Vagina (tissue), 2 donors: ENCODE measurements at regions not wholly inside any gene's neighbourhood (a gene's known extent, or its start where the extent isn't known, plus 50 kb on each side); places are given as distances from the start of the nearest gene placed in this dataset.

Source experiments
- DNase-seq, 2 donors: peaks; one replicate each; pipeline ENCODE4 v3.0.0-alpha.2; 2017; ENCODE audit errors: extremely low spot score in 2 of 2
- H3K27ac ChIP-seq: fragments of 200-600 bp; sonication (generic); one replicate; pipeline ENCODE4 v1.5.1; 2019
- H3K27me3 ChIP-seq: fragments of 200-600 bp; sonication (generic); one replicate; pipeline ENCODE4 v1.5.1; 2019
- H3K36me3 ChIP-seq, 2 donors: fragments of 200-600 bp; sonication (generic); one replicate each; pipeline ENCODE4 v1.5.1; 2017 to 2019
- H3K4me1 ChIP-seq: fragments of 200-600 bp; sonication (generic); one replicate; pipeline ENCODE4 v1.5.1; 2019
- H3K4me3 ChIP-seq, 2 donors: fragments of 200-600 bp; sonication (generic); 1 replicate in 1 of 2; 2 replicates in 1 of 2; pipeline ENCODE4 v1.5.1; 2016 to 2019
- H3K9me3 ChIP-seq: fragments of 200-600 bp; sonication (generic); one replicate; pipeline ENCODE4 v1.5.1; 2019
- POLR2A ChIP-seq, 2 donors: fragments of 450-650 bp; IDR thresholded peaks; one replicate each; pipeline ENCODE4 v1.6.1; 2017; ENCODE audit warnings: antibody characterized with exemption in 2 of 2, mild to moderate bottlenecking in 2 of 2, moderate library complexity in 2 of 2
- POLR2AphosphoS5 ChIP-seq, 2 donors: sonication (generic); formaldehyde crosslinking; IDR thresholded peaks; one replicate each; pipeline ENCODE4 v1.9.0; 2017; ENCODE audit warnings: antibody characterized with exemption in 2 of 2, mild to moderate bottlenecking in 2 of 2, low read depth in 1 of 2; ENCODE audit not compliant: insufficient read depth in 1 of 2
- intact Hi-C: fragments of 100-400 bp; cut with DNase I; formaldehyde crosslinking; loops from one replicate; pipeline ENCODE4 v1.15.1; 2023
- TF ChIP-seq, protein P1 (sequence below), 3 experiments: fragments of 450-650 bp in 2 of 3; fragments of 200-600 bp in 1 of 3; sonication (generic) in 1 of 3; IDR thresholded peaks; one replicate each; pipeline ENCODE4 v1.5.1; 2017 to 2019; ENCODE audit warnings: antibody characterized with exemption in 3 of 3, mild to moderate bottlenecking in 2 of 3, moderate library complexity in 2 of 3

DNA sequence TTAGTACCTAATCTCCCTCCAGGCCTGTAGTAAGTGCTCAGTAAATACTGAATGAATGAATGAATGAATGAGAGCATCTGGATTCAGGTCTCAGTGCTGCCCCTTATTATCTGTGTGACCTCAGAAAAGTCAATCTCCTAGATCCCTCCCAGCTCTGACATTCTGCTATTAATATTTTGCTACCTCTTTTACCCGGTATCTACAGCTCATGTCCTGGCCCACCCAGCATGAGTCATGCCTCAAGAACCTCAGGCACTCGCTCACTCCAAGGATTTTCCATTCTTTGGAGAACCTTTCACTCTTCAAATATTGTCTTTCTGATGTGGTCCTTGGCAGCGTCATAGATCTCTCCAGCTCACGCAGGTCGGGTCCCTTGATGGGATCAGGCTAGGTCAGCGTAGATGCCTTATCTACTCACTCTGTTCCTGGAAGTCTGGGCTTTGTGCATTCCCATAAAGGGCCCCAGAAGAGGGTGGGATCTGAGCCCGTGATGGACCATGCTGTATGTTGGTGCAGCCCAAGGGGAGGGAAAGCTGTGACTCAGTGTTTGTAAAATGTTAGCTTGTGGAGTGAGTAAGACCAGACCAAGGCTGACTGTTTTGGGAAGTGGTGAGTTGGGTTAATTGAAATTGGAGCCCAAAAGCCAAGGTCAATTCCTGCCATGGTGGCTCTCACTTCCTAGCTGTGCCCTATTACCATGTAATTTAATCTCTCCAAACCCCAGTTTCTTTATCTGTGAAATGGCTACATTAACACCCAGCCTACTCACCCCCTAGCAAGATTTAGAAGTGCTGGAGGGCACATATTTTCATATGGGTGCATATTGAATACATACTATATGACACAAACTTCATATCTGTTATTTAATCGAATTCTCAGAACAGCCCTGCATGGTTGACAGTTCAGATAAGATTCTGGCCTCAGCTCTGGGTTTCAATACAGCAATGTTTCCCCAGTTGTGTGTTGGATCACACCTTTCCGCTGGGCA is 214.1 kb upstream of the USP24 start:
- H3K4me1 ChIP-seq: peaks cover 22% of the 10 kb centered on the region
- H3K27ac ChIP-seq: peak overlapping the region; percentile 53
- no peak for DNase-seq
- H3K4me3 ChIP-seq: no peak overlapping the region
- TF ChIP-seq POLR2AphosphoS5 (IDR thresholded peaks at IDR 0.05; ENCODE audit: insufficient read depth in 1 of 2, low read depth in 1 of 2): no peak
- TF ChIP-seq, protein P1, sequence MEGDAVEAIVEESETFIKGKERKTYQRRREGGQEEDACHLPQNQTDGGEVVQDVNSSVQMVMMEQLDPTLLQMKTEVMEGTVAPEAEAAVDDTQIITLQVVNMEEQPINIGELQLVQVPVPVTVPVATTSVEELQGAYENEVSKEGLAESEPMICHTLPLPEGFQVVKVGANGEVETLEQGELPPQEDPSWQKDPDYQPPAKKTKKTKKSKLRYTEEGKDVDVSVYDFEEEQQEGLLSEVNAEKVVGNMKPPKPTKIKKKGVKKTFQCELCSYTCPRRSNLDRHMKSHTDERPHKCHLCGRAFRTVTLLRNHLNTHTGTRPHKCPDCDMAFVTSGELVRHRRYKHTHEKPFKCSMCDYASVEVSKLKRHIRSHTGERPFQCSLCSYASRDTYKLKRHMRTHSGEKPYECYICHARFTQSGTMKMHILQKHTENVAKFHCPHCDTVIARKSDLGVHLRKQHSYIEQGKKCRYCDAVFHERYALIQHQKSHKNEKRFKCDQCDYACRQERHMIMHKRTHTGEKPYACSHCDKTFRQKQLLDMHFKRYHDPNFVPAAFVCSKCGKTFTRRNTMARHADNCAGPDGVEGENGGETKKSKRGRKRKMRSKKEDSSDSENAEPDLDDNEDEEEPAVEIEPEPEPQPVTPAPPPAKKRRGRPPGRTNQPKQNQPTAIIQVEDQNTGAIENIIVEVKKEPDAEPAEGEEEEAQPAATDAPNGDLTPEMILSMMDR (IDR thresholded peaks at IDR 0.05): no peak
- no peak for TF ChIP-seq POLR2A (IDR thresholded peaks at IDR 0.05)
- intact Hi-C loops: no loop called here
- H3K9me3 ChIP-seq: no peaks in the 10 kb centered on the region
- H3K27me3 ChIP-seq: no peaks in the 10 kb centered on the region
- no peaks in the 10 kb centered on the region for H3K36me3 ChIP-seq

DNA sequence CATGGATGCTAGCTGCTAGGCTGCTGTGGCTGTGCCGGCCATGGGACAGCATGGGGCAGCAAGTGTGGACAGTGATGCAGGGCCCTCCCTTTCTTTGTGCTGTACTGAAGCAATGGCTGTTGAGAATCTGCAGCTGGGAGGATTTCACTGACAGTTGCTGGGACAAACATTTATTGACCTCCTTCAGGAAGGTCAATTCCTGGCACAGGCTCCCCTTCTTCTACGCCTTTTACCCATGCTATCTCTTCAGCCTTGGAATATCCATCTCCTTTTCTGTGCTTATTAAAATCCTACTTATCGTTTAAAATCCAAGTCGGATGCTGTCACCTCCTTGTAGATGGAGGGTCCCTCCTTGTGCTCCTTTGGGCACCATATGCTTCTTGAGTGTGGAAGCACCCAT is 213.1 kb upstream of the USP24 start:
- intact Hi-C loops: no loop called here
- H3K27ac ChIP-seq: peak overlapping the region; percentile 53
- peaks cover 22% of the 10 kb centered on the region for H3K4me1 ChIP-seq
- TF ChIP-seq POLR2AphosphoS5 (IDR thresholded peaks at IDR 0.05; ENCODE audit: insufficient read depth in 1 of 2, low read depth in 1 of 2) (no peak), POLR2A (IDR thresholded peaks at IDR 0.05) (no peak)
- TF ChIP-seq, protein P1 (IDR thresholded peaks at IDR 0.05): no peak
- H3K27me3 ChIP-seq: no peaks in the 10 kb centered on the region
- H3K4me3 ChIP-seq: no peak overlapping the region
- no peak for DNase-seq
- H3K36me3 ChIP-seq: no peaks in the 10 kb centered on the region
- H3K9me3 ChIP-seq: no peaks in the 10 kb centered on the region

DNA sequence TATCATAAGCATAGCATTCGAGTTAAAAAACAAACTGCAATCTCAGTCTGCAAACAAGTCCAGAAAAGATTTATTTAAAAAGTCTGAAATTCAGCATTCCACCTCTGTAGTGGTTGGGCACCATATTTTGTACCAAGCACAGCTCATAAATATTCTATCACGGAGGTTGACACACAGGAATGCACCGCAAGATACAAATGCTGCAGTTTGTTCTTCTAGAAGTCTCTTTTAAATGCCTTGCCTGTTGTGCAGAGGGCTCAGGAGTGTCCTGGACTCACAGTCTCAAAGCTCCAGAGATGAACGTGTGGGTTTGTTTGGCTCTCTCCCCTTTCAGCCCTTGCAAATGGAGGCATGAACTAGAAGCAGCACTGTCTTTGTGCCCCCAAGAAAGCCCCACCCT is 212.4 kb upstream of the USP24 start:
- TF ChIP-seq, protein P1 (IDR thresholded peaks at IDR 0.05): no peak
- no peak for TF ChIP-seq POLR2A (IDR thresholded peaks at IDR 0.05)
- no peak for TF ChIP-seq POLR2AphosphoS5 (IDR thresholded peaks at IDR 0.05; ENCODE audit: insufficient read depth in 1 of 2, low read depth in 1 of 2)
- Histone ChIP-seq H3K4me3 (no peak overlapping the region), H3K9me3 (no peaks in the 10 kb centered on the region), H3K4me1 (peaks cover 22% of the 10 kb centered on the region), H3K27me3 (no peaks in the 10 kb centered on the region), H3K27ac (peak overlapping the region; percentile 53), H3K36me3 (no peaks in the 10 kb centered on the region)
- intact Hi-C loops: no loop called here
- no peak for DNase-seq

DNA sequence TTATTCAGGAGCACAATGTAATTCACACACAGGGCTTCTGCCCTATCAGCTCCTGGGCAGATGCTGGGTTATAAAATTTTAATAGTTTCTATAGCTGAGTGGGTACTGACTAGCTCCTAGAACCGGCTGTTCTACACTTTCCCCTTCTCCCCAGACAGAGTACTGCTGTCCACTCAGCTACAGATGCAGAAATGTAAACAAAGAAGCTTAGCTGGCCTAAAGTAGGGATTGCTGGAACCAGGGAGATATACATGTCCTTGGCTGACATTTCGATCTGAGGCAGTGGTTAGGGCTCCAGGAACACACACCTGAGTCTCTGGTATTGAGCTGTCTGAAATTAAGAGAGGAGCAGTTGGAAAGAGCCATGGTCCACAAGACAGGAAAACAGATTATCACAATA is 211.5 kb upstream of the USP24 start:
- Histone ChIP-seq H3K4me3 (no peak overlapping the region), H3K27me3 (no peaks in the 10 kb centered on the region), H3K4me1 (peaks cover 22% of the 10 kb centered on the region), H3K9me3 (no peaks in the 10 kb centered on the region), H3K27ac (peak overlapping the region; percentile 12), H3K36me3 (no peaks in the 10 kb centered on the region)
- intact Hi-C loops: no loop called here
- TF ChIP-seq POLR2A (IDR thresholded peaks at IDR 0.05): no peak
- TF ChIP-seq, protein P1 (IDR thresholded peaks at IDR 0.05): no peak
- TF ChIP-seq POLR2AphosphoS5 (IDR thresholded peaks at IDR 0.05; ENCODE audit: insufficient read depth in 1 of 2, low read depth in 1 of 2): no peak
- no peak for DNase-seq

DNA sequence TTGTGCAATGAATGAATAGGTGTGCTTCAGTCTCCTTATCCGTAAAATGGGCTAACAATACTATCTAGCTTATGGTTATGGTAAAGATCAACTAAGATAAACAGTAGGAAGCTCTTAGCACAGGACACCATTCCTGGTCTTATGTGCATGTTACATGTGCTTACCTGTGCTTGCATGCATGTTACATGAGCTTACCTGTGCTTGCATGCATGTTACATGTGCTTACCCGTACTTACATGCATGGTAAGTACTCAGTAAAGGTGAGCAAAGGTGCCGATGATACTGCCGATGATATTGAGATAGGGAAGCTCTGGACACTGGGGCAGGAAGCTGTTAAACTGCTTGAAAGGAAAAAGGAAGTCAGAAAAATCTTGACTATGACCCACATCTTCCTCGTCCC is 211.0 kb upstream of the USP24 start:
- DNase-seq: no peak
- Histone ChIP-seq H3K4me3 (no peak overlapping the region), H3K36me3 (no peaks in the 10 kb centered on the region), H3K27ac (no peak overlapping the region), H3K9me3 (no peaks in the 10 kb centered on the region), H3K27me3 (no peaks in the 10 kb centered on the region), H3K4me1 (peaks cover 21% of the 10 kb centered on the region)
- intact Hi-C loops: no loop called here
- TF ChIP-seq, protein P1 (IDR thresholded peaks at IDR 0.05): no peak
- no peak for TF ChIP-seq POLR2AphosphoS5 (IDR thresholded peaks at IDR 0.05; ENCODE audit: insufficient read depth in 1 of 2, low read depth in 1 of 2)
- no peak for TF ChIP-seq POLR2A (IDR thresholded peaks at IDR 0.05)
